Right kidney (tissue), 1 donor: ENCODE measurements at regions not wholly inside any gene's neighbourhood (a gene's known extent, or its start where the extent isn't known, plus 50 kb on each side); places are given as distances from the start of the nearest gene placed in this dataset.

Source experiments
- DNase-seq: peaks from one replicate; pipeline ENCODE4 v3.0.0-alpha.2; 2016

GRCh38 chr22:48803171-48803947, 1024.3 kb downstream of the BRD1 start:
- DNase-seq: no peak

GRCh38 chr22:48802576-48802975, 1025.1 kb downstream of the BRD1 start:
- no peak for DNase-seq

GRCh38 chr22:48800886-48801607, 1026.6 kb downstream of the BRD1 start:
- no peak for DNase-seq

- DNase-seq: no peak
Measured at GRCh38 chr22:48800036-48800885, 1027.4 kb downstream of the BRD1 start.

GRCh38 chr22:48799227-48799970, 1028.3 kb downstream of the BRD1 start:
- no peak for DNase-seq

- no peak for DNase-seq
Measured at GRCh38 chr22:48798281-48799226, 1029.1 kb downstream of the BRD1 start.

GRCh38 chr22:48797731-48798130, 1029.9 kb downstream of the BRD1 start:
- no peak for DNase-seq

- no peak for DNase-seq
Measured at GRCh38 chr22:48796310-48797015, 1031.2 kb downstream of the BRD1 start.

- DNase-seq: no peak
Measured at GRCh38 chr22:48795664-48796063, 1032.0 kb downstream of the BRD1 start.

GRCh38 chr22:48794906-48795305, 1032.8 kb downstream of the BRD1 start:
- no peak for DNase-seq

GRCh38 chr22:48793949-48794348, 1033.7 kb downstream of the BRD1 start:
- no peak for DNase-seq

GRCh38 chr22:48786679-48786996, 1041.0 kb downstream of the BRD1 start:
- no peak for DNase-seq

- no peak for DNase-seq
Measured at GRCh38 chr22:48785792-48786678, 1041.6 kb downstream of the BRD1 start.

GRCh38 chr22:48784701-48785503, 1042.8 kb downstream of the BRD1 start:
- DNase-seq: no peak

- DNase-seq: no peak
Measured at GRCh38 chr22:48783821-48784266, 1043.8 kb downstream of the BRD1 start.

- no peak for DNase-seq
Measured at GRCh38 chr22:48782811-48783511, 1044.7 kb downstream of the BRD1 start.

GRCh38 chr22:48782326-48782725, 1045.3 kb downstream of the BRD1 start:
- DNase-seq: no peak

- no peak for DNase-seq
Measured at GRCh38 chr22:48781868-48782267, 1045.8 kb downstream of the BRD1 start.
